Trophoblast cell (in vitro differentiated cells and primary cell): ENCODE measurements at regions not wholly inside any gene's neighbourhood (a gene's known extent, or its start where the extent isn't known, plus 50 kb on each side); places are given as distances from the start of the nearest gene placed in this dataset.

Source experiments
- DNase-seq, 2 donors: peaks; one replicate each; pipeline ENCODE4 v3.0.0-alpha.2; 2016
- H2AFZ ChIP-seq: 2 replicates; pipeline ENCODE4 v1.6.1; 2013; ENCODE audit warnings: low read length, moderate library complexity, mild to moderate bottlenecking; ENCODE audit not compliant: insufficient read depth, poor library complexity
- H2AK5ac ChIP-seq: 2 replicates; pipeline ENCODE4 v1.6.1; 2013; ENCODE audit warnings: mild to moderate bottlenecking, low read length
- H2BK120ac ChIP-seq: 2 replicates; pipeline ENCODE4 v1.6.1; 2013; ENCODE audit warnings: low read length, mild to moderate bottlenecking, moderate library complexity; ENCODE audit not compliant: insufficient read depth, poor library complexity
- H2BK12ac ChIP-seq: 2 replicates; pipeline ENCODE4 v1.6.1; 2013; ENCODE audit warnings: mild to moderate bottlenecking, low read length, moderate library complexity
- H2BK5ac ChIP-seq: 2 replicates; pipeline ENCODE4 v1.6.1; 2013; ENCODE audit warnings: low read length, low read depth, moderate library complexity, mild to moderate bottlenecking; ENCODE audit not compliant: poor library complexity
- H3K14ac ChIP-seq: 2 replicates; pipeline ENCODE4 v1.6.1; 2013; ENCODE audit warnings: mild to moderate bottlenecking, low read length
- H3K18ac ChIP-seq: 2 replicates; pipeline ENCODE4 v1.6.1; 2013; ENCODE audit warnings: mild to moderate bottlenecking, low read length
- H3K23ac ChIP-seq: 2 replicates; pipeline ENCODE4 v1.6.1; 2013; ENCODE audit warnings: low read length
- H3K27ac ChIP-seq: 2 replicates; pipeline ENCODE4 v1.5.1; 2013; ENCODE audit warnings: low read depth, mild to moderate bottlenecking, inconsistent platforms, low read length, moderate library complexity
- H3K27me3 ChIP-seq: 2 replicates; pipeline ENCODE4 v1.6.1; 2013; ENCODE audit warnings: inconsistent platforms, mild to moderate bottlenecking, low read length, moderate library complexity; ENCODE audit not compliant: insufficient read depth
- H3K36me3 ChIP-seq, 2 experiments: 1 replicate in 1 of 2; 2 replicates in 1 of 2; pipeline ENCODE4 v1.6.1; 2013; ENCODE audit warnings: low read length in 2 of 2, mild to moderate bottlenecking in 2 of 2, moderate library complexity in 1 of 2; ENCODE audit not compliant: insufficient read depth in 2 of 2, control insufficient read depth in 1 of 2
- H3K4ac ChIP-seq: 2 replicates; pipeline ENCODE4 v1.6.1; 2013; ENCODE audit warnings: low read depth, mild to moderate bottlenecking, low read length, moderate library complexity
- H3K4me1 ChIP-seq, 2 experiments: 1 replicate in 1 of 2; 2 replicates in 1 of 2; pipeline ENCODE4 v1.6.1; 2013; ENCODE audit warnings: low read length in 2 of 2, mild to moderate bottlenecking in 2 of 2, moderate library complexity in 1 of 2; ENCODE audit not compliant: insufficient read depth in 2 of 2, control insufficient read depth in 1 of 2
- H3K4me2 ChIP-seq: 2 replicates; pipeline ENCODE4 v1.6.1; 2013; ENCODE audit warnings: inconsistent platforms, mild to moderate bottlenecking, low read length, moderate library complexity
- H3K4me3 ChIP-seq: 2 replicates; pipeline ENCODE4 v1.5.1; 2013; ENCODE audit warnings: mild to moderate bottlenecking, low read depth, low read length, inconsistent platforms
- H3K79me1 ChIP-seq: one replicate; pipeline ENCODE4 v1.6.1; 2013; ENCODE audit warnings: low read length
- H3K79me2 ChIP-seq: 2 replicates; pipeline ENCODE4 v1.6.1; 2013; ENCODE audit warnings: low read length, mild to moderate bottlenecking; ENCODE audit not compliant: control insufficient read depth, insufficient read depth, poor library complexity
- H3K9ac ChIP-seq: 2 replicates; pipeline ENCODE4 v1.6.1; 2013; ENCODE audit warnings: mild to moderate bottlenecking, low read length
- H3K9me3 ChIP-seq: 2 replicates; pipeline ENCODE4 v1.6.1; 2013; ENCODE audit warnings: low read depth, mild to moderate bottlenecking, control low read depth, inconsistent platforms, low read length; ENCODE audit not compliant: insufficient read depth
- H4K12ac ChIP-seq: 2 replicates; pipeline ENCODE4 v1.6.1; 2013; ENCODE audit warnings: low read depth, mild to moderate bottlenecking, low read length, moderate library complexity
- H4K8ac ChIP-seq: 2 replicates; pipeline ENCODE4 v1.6.1; 2013; ENCODE audit warnings: low read depth, mild to moderate bottlenecking, low read length, moderate library complexity
- H4K91ac ChIP-seq: one replicate; pipeline ENCODE4 v1.6.1; 2013; ENCODE audit warnings: low read depth, mild to moderate bottlenecking, low read length, moderate library complexity
- WGBS: extraction: QIAGEN DNeasy Blood & Tissue Kit; methylation state at CpG from one replicate; pipeline ENCODE4 v1.1.7; 2013; ENCODE audit warnings: missing lambda C conversion rate; ENCODE audit not compliant: insufficient read length, insufficient coverage; ENCODE audit errors: extremely low coverage; 5-methylcytosine and 5-hydroxymethylcytosine counted together

DNA sequence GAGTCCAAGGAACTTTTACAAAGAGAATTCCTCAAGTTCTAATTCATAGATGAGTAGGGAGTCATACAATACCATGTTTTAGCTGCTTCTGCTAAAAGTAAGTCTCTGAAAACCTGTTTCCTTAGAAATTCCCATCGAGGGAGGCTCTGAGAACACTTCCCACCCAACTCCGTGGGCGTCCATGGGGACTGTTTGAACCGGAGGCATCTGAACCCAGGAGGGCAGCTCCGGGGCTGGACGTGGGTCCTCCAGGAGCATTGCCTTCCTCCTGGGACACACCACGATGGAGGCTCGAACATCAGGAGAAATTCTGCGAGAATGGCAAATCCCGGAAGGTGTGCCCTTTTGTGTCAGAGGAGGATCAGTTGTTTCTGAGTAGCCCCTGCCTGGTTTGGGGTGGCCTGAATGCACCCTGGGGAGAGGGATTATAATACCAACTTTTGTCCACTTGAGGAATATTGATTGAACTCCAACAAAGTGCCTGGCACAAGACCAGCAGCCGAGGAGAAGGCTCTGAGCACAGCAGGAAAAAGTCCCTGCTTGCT lies 327.5 kb upstream of the SALL3 start:
- no peak overlapping the region for H4K8ac ChIP-seq
- no peak overlapping the region for H3K4me2 ChIP-seq
- H3K79me1 ChIP-seq = no peaks in the 10 kb centered on the region
- no peak overlapping the region for H3K14ac ChIP-seq
- H2BK5ac ChIP-seq = no peak overlapping the region
- no peak overlapping the region for H2BK120ac ChIP-seq
- no peak overlapping the region for H3K27ac ChIP-seq
- no peak overlapping the region for H3K9ac ChIP-seq
- H3K9me3 ChIP-seq = peaks cover 27% of the 10 kb centered on the region
- H3K27me3 ChIP-seq = no peaks in the 10 kb centered on the region
- H2BK12ac ChIP-seq = no peak overlapping the region
- H2AFZ ChIP-seq = no peak overlapping the region
- H4K91ac ChIP-seq = no peak overlapping the region
- no peaks in the 10 kb centered on the region for H3K4me1 ChIP-seq
- no peak overlapping the region for H3K4ac ChIP-seq
- no peaks in the 10 kb centered on the region for H3K79me2 ChIP-seq
- no peak overlapping the region for H3K4me3 ChIP-seq
- no peak overlapping the region for H4K12ac ChIP-seq
- no peak for DNase-seq
- no peak overlapping the region for H3K23ac ChIP-seq
- H2AK5ac ChIP-seq = no peak overlapping the region
- H3K18ac ChIP-seq = no peak overlapping the region
- WGBS = no CpG with 5 or more reads among the region's 11 CpGs
- no peaks in the 10 kb centered on the region for H3K36me3 ChIP-seq

DNA sequence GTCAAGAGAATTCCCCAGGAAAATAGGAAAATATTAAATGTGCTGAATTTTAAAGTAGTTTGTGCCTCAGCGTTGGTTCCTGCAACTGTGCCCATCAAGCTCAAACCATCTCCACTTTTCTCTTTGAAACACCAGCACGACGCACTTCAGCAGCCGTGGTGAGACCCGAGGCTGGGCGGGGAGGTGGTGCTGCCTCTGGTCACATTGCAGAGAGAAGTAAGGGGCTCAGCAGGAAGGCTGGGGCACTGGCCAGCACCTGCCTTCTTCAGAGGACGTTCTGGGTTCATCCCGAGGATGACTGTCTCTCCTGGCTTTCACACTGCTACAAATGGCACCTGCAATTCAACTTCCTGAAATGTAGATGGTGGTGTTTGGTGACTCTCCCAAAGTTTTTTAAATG lies 323.7 kb upstream of the SALL3 start:
- no peaks in the 10 kb centered on the region for H3K27me3 ChIP-seq
- peaks cover 22% of the 10 kb centered on the region for H3K9me3 ChIP-seq
- no peak overlapping the region for H4K12ac ChIP-seq
- no peaks in the 10 kb centered on the region for H3K36me3 ChIP-seq
- H3K4me2 ChIP-seq = no peak overlapping the region
- H3K14ac ChIP-seq = no peak overlapping the region
- no CpG with 5 or more reads among the region's 8 CpGs for WGBS
- no peak overlapping the region for H3K4ac ChIP-seq
- H3K4me3 ChIP-seq = no peak overlapping the region
- H4K91ac ChIP-seq = no peak overlapping the region
- no peaks in the 10 kb centered on the region for H3K79me1 ChIP-seq
- no peak overlapping the region for H3K27ac ChIP-seq
- no peak overlapping the region for H2AK5ac ChIP-seq
- H4K8ac ChIP-seq = no peak overlapping the region
- no peak overlapping the region for H2BK12ac ChIP-seq
- DNase-seq = no peak
- no peak overlapping the region for H2AFZ ChIP-seq
- no peak overlapping the region for H2BK5ac ChIP-seq
- no peaks in the 10 kb centered on the region for H3K4me1 ChIP-seq
- H3K23ac ChIP-seq = no peak overlapping the region
- H3K9ac ChIP-seq = no peak overlapping the region
- no peak overlapping the region for H2BK120ac ChIP-seq
- no peaks in the 10 kb centered on the region for H3K79me2 ChIP-seq
- H3K18ac ChIP-seq = no peak overlapping the region

DNA sequence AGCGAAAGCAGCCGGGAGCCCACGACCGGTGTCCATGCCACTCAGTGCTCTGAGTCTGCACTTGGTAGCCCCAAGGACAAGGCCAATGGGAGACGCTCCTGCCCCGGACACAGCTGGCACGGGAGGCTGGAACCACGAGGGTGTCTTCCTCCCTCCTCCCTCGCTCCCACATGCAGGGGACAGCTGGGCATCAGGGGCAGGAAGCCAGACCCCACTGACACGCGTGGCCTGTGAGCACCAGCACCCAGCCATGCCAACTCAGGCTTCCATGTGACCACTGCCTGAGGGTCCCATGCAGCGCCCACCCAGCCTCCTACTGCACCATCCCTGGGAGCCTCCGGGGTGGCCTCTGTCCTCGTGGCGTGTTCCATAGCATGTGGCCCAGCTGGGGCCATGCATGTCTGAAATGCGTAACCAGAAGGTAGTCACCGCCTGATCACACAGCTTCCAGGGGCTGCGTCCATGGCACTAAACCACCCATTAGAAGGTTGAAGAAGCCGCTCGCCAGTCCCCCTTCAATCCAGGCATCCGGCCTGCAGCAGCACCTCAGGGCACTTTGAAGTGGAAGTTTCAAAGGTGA lies 323.2 kb upstream of the SALL3 start:
- DNase-seq = no peak
- H3K4ac ChIP-seq = no peak overlapping the region
- no CpG with 5 or more reads among the region's 21 CpGs for WGBS
- peaks cover 20% of the 10 kb centered on the region for H3K9me3 ChIP-seq
- H3K18ac ChIP-seq = no peak overlapping the region
- no peak overlapping the region for H2BK12ac ChIP-seq
- H2AFZ ChIP-seq = no peak overlapping the region
- H3K36me3 ChIP-seq = no peaks in the 10 kb centered on the region
- no peak overlapping the region for H4K12ac ChIP-seq
- no peaks in the 10 kb centered on the region for H3K79me2 ChIP-seq
- H3K27me3 ChIP-seq = no peaks in the 10 kb centered on the region
- H3K4me3 ChIP-seq = no peak overlapping the region
- no peak overlapping the region for H3K23ac ChIP-seq
- H3K14ac ChIP-seq = no peak overlapping the region
- H3K4me2 ChIP-seq = no peak overlapping the region
- no peak overlapping the region for H2AK5ac ChIP-seq
- no peaks in the 10 kb centered on the region for H3K4me1 ChIP-seq
- H2BK120ac ChIP-seq = no peak overlapping the region
- no peak overlapping the region for H2BK5ac ChIP-seq
- H3K9ac ChIP-seq = no peak overlapping the region
- no peaks in the 10 kb centered on the region for H3K79me1 ChIP-seq
- no peak overlapping the region for H4K8ac ChIP-seq
- H4K91ac ChIP-seq = no peak overlapping the region
- no peak overlapping the region for H3K27ac ChIP-seq

DNA sequence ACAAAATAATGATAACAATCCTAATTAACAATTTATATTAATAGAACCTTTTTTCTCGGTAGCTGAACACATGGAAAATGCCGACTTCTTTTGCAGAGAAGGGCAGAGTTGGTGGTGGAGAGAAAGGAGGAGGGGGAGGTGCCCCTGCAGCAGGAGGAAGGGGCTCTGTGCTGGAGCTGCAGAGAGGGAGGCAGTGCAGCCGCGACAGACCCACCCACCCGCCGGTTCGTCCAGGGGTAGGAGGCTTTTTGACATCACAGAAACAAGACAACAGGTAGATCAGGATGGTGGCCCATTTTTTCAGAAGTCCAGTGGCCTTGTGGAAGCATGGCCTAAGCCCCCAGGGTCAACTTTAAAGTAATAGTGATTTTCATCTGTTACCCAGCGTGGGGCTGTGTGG lies 321.1 kb upstream of the SALL3 start:
- H3K4ac ChIP-seq = no peak overlapping the region
- no peak overlapping the region for H3K9ac ChIP-seq
- no peaks in the 10 kb centered on the region for H3K36me3 ChIP-seq
- no peak overlapping the region for H4K12ac ChIP-seq
- no peak overlapping the region for H3K27ac ChIP-seq
- WGBS = no CpG with 5 or more reads among the region's 8 CpGs
- no peak overlapping the region for H2AFZ ChIP-seq
- H2BK120ac ChIP-seq = no peak overlapping the region
- no peak overlapping the region for H3K14ac ChIP-seq
- H3K27me3 ChIP-seq = no peaks in the 10 kb centered on the region
- peaks cover 14% of the 10 kb centered on the region for H3K9me3 ChIP-seq
- H3K79me1 ChIP-seq = no peaks in the 10 kb centered on the region
- DNase-seq = no peak
- no peak overlapping the region for H2BK12ac ChIP-seq
- H3K79me2 ChIP-seq = no peaks in the 10 kb centered on the region
- H3K4me1 ChIP-seq = no peaks in the 10 kb centered on the region
- H4K8ac ChIP-seq = no peak overlapping the region
- H3K4me3 ChIP-seq = no peak overlapping the region
- no peak overlapping the region for H2BK5ac ChIP-seq
- no peak overlapping the region for H3K23ac ChIP-seq
- H3K18ac ChIP-seq = no peak overlapping the region
- no peak overlapping the region for H2AK5ac ChIP-seq
- H4K91ac ChIP-seq = no peak overlapping the region
- H3K4me2 ChIP-seq = no peak overlapping the region
